Mesenchymal stem cell (in vitro differentiated cells and primary cell): ENCODE measurements at regions not wholly inside any gene's neighbourhood (a gene's known extent, or its start where the extent isn't known, plus 50 kb on each side); places are given as distances from the start of the nearest gene placed in this dataset.

Experiments used
- DNase-seq: peaks from one replicate; pipeline ENCODE4 v3.0.0-alpha.2; 2013
- H2AFZ ChIP-seq: one replicate; pipeline ENCODE4 v1.6.1; 2013; ENCODE audit warnings: low read depth, mild to moderate bottlenecking, control low read depth, inconsistent platforms, low read length, moderate library complexity
- H2AK5ac ChIP-seq: 2 replicates; pipeline ENCODE4 v1.6.1; 2013; ENCODE audit warnings: low read length, moderate library complexity, mild to moderate bottlenecking, inconsistent platforms; ENCODE audit not compliant: severe bottlenecking
- H2BK120ac ChIP-seq: one replicate; pipeline ENCODE4 v1.6.1; 2013; ENCODE audit warnings: low read depth, mild to moderate bottlenecking, inconsistent platforms, low read length, moderate library complexity
- H2BK12ac ChIP-seq, 2 experiments: one replicate each; pipeline ENCODE4 v1.6.1; 2013; ENCODE audit warnings: inconsistent platforms in 2 of 2, low read length in 2 of 2, mild to moderate bottlenecking in 2 of 2, moderate library complexity in 2 of 2, control low read depth in 1 of 2
- H2BK15ac ChIP-seq: one replicate; pipeline ENCODE4 v1.6.1; 2013; ENCODE audit warnings: mild to moderate bottlenecking, low read depth, inconsistent platforms; ENCODE audit not compliant: poor library complexity, severe bottlenecking
- H2BK5ac ChIP-seq: 2 replicates; pipeline ENCODE4 v1.6.1; 2013; ENCODE audit warnings: low read depth, mild to moderate bottlenecking, low read length, control low read depth, inconsistent platforms; ENCODE audit not compliant: poor library complexity, severe bottlenecking
- H3K14ac ChIP-seq, 2 experiments: one replicate each; pipeline ENCODE4 v1.6.1; 2013; ENCODE audit warnings: inconsistent platforms in 2 of 2, low read length in 2 of 2, control low read depth in 1 of 2, mild to moderate bottlenecking in 1 of 2, moderate library complexity in 1 of 2
- H3K18ac ChIP-seq, 2 experiments: one replicate each; pipeline ENCODE4 v1.6.1; 2013; ENCODE audit warnings: inconsistent platforms in 2 of 2, low read length in 2 of 2, control low read depth in 1 of 2, low read depth in 1 of 2, mild to moderate bottlenecking in 1 of 2
- H3K23ac ChIP-seq, 2 experiments: one replicate each; pipeline ENCODE4 v1.6.1; 2013; ENCODE audit warnings: inconsistent platforms in 2 of 2, low read length in 2 of 2, mild to moderate bottlenecking in 2 of 2, moderate library complexity in 2 of 2, control low read depth in 1 of 2
- H3K27ac ChIP-seq: 2 replicates; pipeline ENCODE4 v1.5.1; 2013; ENCODE audit warnings: mild to moderate bottlenecking, moderate library complexity, low read length, control low read depth, inconsistent platforms; ENCODE audit not compliant: poor library complexity, severe bottlenecking
- H3K27me3 ChIP-seq, 2 experiments: 2 replicates each; pipeline versions ENCODE4 v1.6.1 to v1.7.0; 2013; ENCODE audit warnings: low read length in 2 of 2, mild to moderate bottlenecking in 2 of 2, moderate library complexity in 2 of 2, control low read depth in 1 of 2, inconsistent platforms in 1 of 2; ENCODE audit not compliant: control insufficient read depth in 1 of 2, insufficient read depth in 1 of 2
- H3K36me3 ChIP-seq, 2 experiments: 2 replicates each; pipeline versions ENCODE4 v1.6.1 to v1.7.0; 2013; ENCODE audit warnings: low read length in 2 of 2, control low read depth in 1 of 2, inconsistent platforms in 1 of 2, low read depth in 1 of 2, mild to moderate bottlenecking in 1 of 2; ENCODE audit not compliant: insufficient read depth in 2 of 2, control insufficient read depth in 1 of 2
- H3K4ac ChIP-seq, 2 experiments: one replicate each; pipeline ENCODE4 v1.6.1; 2013; ENCODE audit warnings: inconsistent platforms in 2 of 2, low read length in 2 of 2, mild to moderate bottlenecking in 2 of 2, moderate library complexity in 2 of 2, control low read depth in 1 of 2, low read depth in 1 of 2
- H3K4me1 ChIP-seq: 2 replicates; pipeline ENCODE4 v1.6.1; 2013; ENCODE audit warnings: low read depth, low read length, control low read depth; ENCODE audit not compliant: control insufficient read depth, insufficient read depth
- H3K4me2 ChIP-seq: 2 replicates; pipeline ENCODE4 v1.6.1; 2013; ENCODE audit warnings: low read length, mild to moderate bottlenecking, inconsistent platforms; ENCODE audit not compliant: poor library complexity, severe bottlenecking
- H3K4me3 ChIP-seq, 2 experiments: 2 replicates each; pipeline versions ENCODE4 v1.5.1 to v1.7.0; 2013; ENCODE audit warnings: low read length in 2 of 2, mild to moderate bottlenecking in 2 of 2, control low read depth in 1 of 2, low read depth in 1 of 2; ENCODE audit not compliant: insufficient read depth in 1 of 2
- H3K79me1 ChIP-seq: replicated peaks from 2 replicates; pipeline ENCODE4 v1.6.1; 2013; ENCODE audit warnings: mild to moderate bottlenecking, control low read depth, low read length, inconsistent platforms; ENCODE audit not compliant: poor library complexity, severe bottlenecking
- H3K9ac ChIP-seq: 2 replicates; pipeline ENCODE4 v1.7.0; 2013; ENCODE audit warnings: mild to moderate bottlenecking, low read length, moderate library complexity
- H3K9me3 ChIP-seq: 2 replicates; pipeline ENCODE4 v1.7.0; 2013; ENCODE audit warnings: mild to moderate bottlenecking, low read length; ENCODE audit not compliant: control insufficient read depth
- H4K8ac ChIP-seq: one replicate; pipeline ENCODE4 v1.6.1; 2013; ENCODE audit warnings: inconsistent platforms, mild to moderate bottlenecking, low read length, moderate library complexity
- H4K91ac ChIP-seq: one replicate; pipeline ENCODE4 v1.6.1; 2013; ENCODE audit warnings: mild to moderate bottlenecking, low read length, inconsistent platforms
- WGBS: methylation state at CpG from one replicate; pipeline ENCODE4 v1.1.7; 2013; ENCODE audit warnings: mixed read lengths; 5-methylcytosine and 5-hydroxymethylcytosine counted together

- Histone ChIP-seq H2BK12ac (no peak overlapping the region), H3K36me3 (no peaks in the 10 kb centered on the region), H3K4me3 (no peak overlapping the region), H2AFZ (no peak overlapping the region), H3K18ac (no peak overlapping the region), H3K14ac (no peak overlapping the region), H3K23ac (no peak overlapping the region), H2BK15ac (no peak overlapping the region), H4K8ac (no peak overlapping the region), H3K4ac (no peak overlapping the region), H3K4me2 (no peak overlapping the region), H2BK5ac (no peak overlapping the region), H2BK120ac (no peak overlapping the region), H3K4me1 (no peaks in the 10 kb centered on the region), H3K9me3 (no peaks in the 10 kb centered on the region), H4K91ac (no peak overlapping the region), H3K27me3 (no peaks in the 10 kb centered on the region), H2AK5ac (no peak overlapping the region), H3K27ac (no peak overlapping the region), H3K79me1 (no peaks in the 10 kb centered on the region), H3K9ac (no peak overlapping the region)
- no peak for DNase-seq
- WGBS: no CpG with 5 or more reads among the region's 1 CpG
These were observed 206.4 kb downstream of the LRRK2 start for GRCh38 chr12:40431169-40431568.

GRCh38 chr12:40435251-40435650 is 210.5 kb downstream of the LRRK2 start:
- no peak overlapping the region for H2BK15ac ChIP-seq
- no peak overlapping the region for H3K23ac ChIP-seq
- no peak overlapping the region for H4K8ac ChIP-seq
- H3K4me3 ChIP-seq: no peak overlapping the region
- WGBS: no CpG with 5 or more reads among the region's 2 CpGs
- no peak overlapping the region for H2BK120ac ChIP-seq
- H3K14ac ChIP-seq: no peak overlapping the region
- H3K27ac ChIP-seq: no peak overlapping the region
- H2AK5ac ChIP-seq: no peak overlapping the region
- DNase-seq: no peak
- no peaks in the 10 kb centered on the region for H3K4me1 ChIP-seq
- no peak overlapping the region for H3K9ac ChIP-seq
- no peak overlapping the region for H2AFZ ChIP-seq
- H3K27me3 ChIP-seq: no peaks in the 10 kb centered on the region
- H3K18ac ChIP-seq: no peak overlapping the region
- no peak overlapping the region for H4K91ac ChIP-seq
- H3K79me1 ChIP-seq: no peaks in the 10 kb centered on the region
- no peak overlapping the region for H2BK5ac ChIP-seq
- H3K36me3 ChIP-seq: no peaks in the 10 kb centered on the region
- H2BK12ac ChIP-seq: no peak overlapping the region
- no peak overlapping the region for H3K4me2 ChIP-seq
- H3K9me3 ChIP-seq: no peaks in the 10 kb centered on the region
- H3K4ac ChIP-seq: no peak overlapping the region

- no CpG with 5 or more reads among the region's 2 CpGs for WGBS
- H2AFZ ChIP-seq: no peak overlapping the region
- no peak overlapping the region for H3K27ac ChIP-seq
- H2BK15ac ChIP-seq: no peak overlapping the region
- H3K9ac ChIP-seq: no peak overlapping the region
- no peak overlapping the region for H2BK120ac ChIP-seq
- no peak overlapping the region for H3K4ac ChIP-seq
- no peaks in the 10 kb centered on the region for H3K9me3 ChIP-seq
- no peak overlapping the region for H4K91ac ChIP-seq
- H3K79me1 ChIP-seq: no peaks in the 10 kb centered on the region
- no peaks in the 10 kb centered on the region for H3K36me3 ChIP-seq
- H4K8ac ChIP-seq: no peak overlapping the region
- DNase-seq: no peak
- no peak overlapping the region for H3K4me3 ChIP-seq
- no peak overlapping the region for H3K4me2 ChIP-seq
- H3K27me3 ChIP-seq: no peaks in the 10 kb centered on the region
- no peak overlapping the region for H2BK5ac ChIP-seq
- no peak overlapping the region for H2AK5ac ChIP-seq
- H3K4me1 ChIP-seq: no peaks in the 10 kb centered on the region
- H3K18ac ChIP-seq: no peak overlapping the region
- H3K14ac ChIP-seq: no peak overlapping the region
- no peak overlapping the region for H2BK12ac ChIP-seq
- no peak overlapping the region for H3K23ac ChIP-seq
These were observed 211.2 kb downstream of the LRRK2 start for GRCh38 chr12:40435951-40436350.

GRCh38 chr12:40436564-40436963 is 211.8 kb downstream of the LRRK2 start:
- no peak overlapping the region for H2BK15ac ChIP-seq

More at GRCh38 chr12:40436564-40436963, 211.8 kb downstream of the LRRK2 start:
- Histone ChIP-seq H4K8ac (no peak overlapping the region), H2BK12ac (no peak overlapping the region), H2AK5ac (no peak overlapping the region), H3K9ac (no peak overlapping the region), H3K27ac (no peak overlapping the region), H2BK5ac (no peak overlapping the region), H2BK120ac (no peak overlapping the region), H3K27me3 (no peaks in the 10 kb centered on the region), H2AFZ (no peak overlapping the region), H3K4me1 (no peaks in the 10 kb centered on the region), H3K36me3 (no peaks in the 10 kb centered on the region), H3K4me3 (no peak overlapping the region), H3K4ac (no peak overlapping the region), H3K18ac (no peak overlapping the region), H4K91ac (no peak overlapping the region), H3K14ac (no peak overlapping the region), H3K9me3 (no peaks in the 10 kb centered on the region), H3K23ac (no peak overlapping the region), H3K4me2 (no peak overlapping the region), H3K79me1 (no peaks in the 10 kb centered on the region)
- 86% methylated on average over 1 of the region's 3 CpGs for WGBS
- DNase-seq: no peak
